HepG2 (cell line): ENCODE measurements at regions not wholly inside any gene's neighbourhood (a gene's known extent, or its start where the extent isn't known, plus 50 kb on each side); places are given as distances from the start of the nearest gene placed in this dataset.

Experiments
- ATAC-seq: fragments of 200-7000 bp; cut with Tn5 transposase; 3 replicates; pipeline ENCODE4 v1.9.1; 2020; ENCODE audit warnings: mild to moderate bottlenecking, moderate library complexity
- BruUV-seq: library from RNA; stranded (reverse); fragments of 400-500 nt; replicated peaks from 2 replicates; lab custom pipeline; 2021; lab: Mats Ljungman, UMichigan
- CTCF ChIA-PET: fragments of 300-600 bp; formaldehyde crosslinking; extraction: SDS; loops from one replicate; lab custom pipeline; 2021; ENCODE audit warnings: low total read pairs, inconsistent platforms, low intra/inter-chr PET ratio; lab: Yijun Ruan, JAX
- POLR2A ChIA-PET: fragments of 350-600 bp; sonication (Branson Sonifier 250); formaldehyde crosslinking; loops from one replicate; lab custom pipeline; 2020; ENCODE audit warnings: antibody characterized with exemption, inconsistent platforms; lab: Yijun Ruan, JAX
- DNase-seq: peaks from one replicate; pipeline ENCODE4 v3.0.0-alpha.2; 2015; ENCODE audit warnings: low spot score
- FAIRE-seq: peaks from 3 replicates; lab custom pipeline; 2011; peaks lifted over from hg19 to GRCh38; lab: Jason Lieb, UNC
- H2AFZ ChIP-seq: one replicate; pipeline ENCODE4 v1.6.1; 2011; ENCODE audit warnings: low read length, inconsistent platforms
- H3K27ac ChIP-seq: fragments of 300-600 bp; 3 replicates; pipeline ENCODE4 v1.8.0; 2011; ENCODE audit warnings: mixed run types, mild to moderate bottlenecking, mixed read lengths, low read length, inconsistent platforms; ENCODE audit not compliant: insufficient read depth; ENCODE audit errors: extremely low read length
- H3K27me3 ChIP-seq, 2 experiments: fragments of 200-600 bp in 1 of 2; 2 replicates in 1 of 2; 3 replicates in 1 of 2; pipeline versions ENCODE4 v1.6.0 to v1.8.0; 2011; ENCODE audit warnings: low read length in 2 of 2, mild to moderate bottlenecking in 2 of 2, moderate library complexity in 2 of 2, inconsistent platforms in 1 of 2; ENCODE audit not compliant: insufficient read depth in 2 of 2, control insufficient read depth in 1 of 2
- H3K36me3 ChIP-seq, 2 experiments: fragments of 200-600 bp in 1 of 2; replicated peaks in 1 of 2; 2 replicates in 1 of 2; 3 replicates in 1 of 2; pipeline versions ENCODE4 v1.5.1 to v1.8.0; 2011; ENCODE audit warnings: low read length in 2 of 2, inconsistent platforms in 1 of 2; ENCODE audit not compliant: insufficient read depth in 2 of 2, control insufficient read depth in 1 of 2
- H3K4me1 ChIP-seq: 2 replicates; pipeline ENCODE4 v1.5.1; 2012; ENCODE audit warnings: low read length, inconsistent platforms; ENCODE audit not compliant: insufficient read depth
- H3K4me2 ChIP-seq: 2 replicates; pipeline ENCODE4 v1.6.0; 2011; ENCODE audit warnings: low read depth, low read length, inconsistent platforms
- H3K4me3 ChIP-seq, 3 experiments: fragments of 200-600 bp in 1 of 3; sonication (generic), shearing (Covaris generic) in 1 of 3; replicated peaks in 1 of 3; 2 replicates each; pipeline ENCODE4 v1.5.1; 2011 to 2016; ENCODE audit warnings: low read length in 3 of 3, inconsistent platforms in 2 of 3, low read depth in 2 of 3, mild to moderate bottlenecking in 2 of 3, control low read depth in 1 of 3, mixed read lengths in 1 of 3; ENCODE audit not compliant: insufficient read depth in 1 of 3
- H3K79me2 ChIP-seq: one replicate; pipeline ENCODE4 v1.6.1; 2011; ENCODE audit warnings: low read length, inconsistent platforms; ENCODE audit not compliant: insufficient read depth
- H3K9ac ChIP-seq: 2 replicates; pipeline ENCODE4 v1.6.0; 2011; ENCODE audit warnings: mild to moderate bottlenecking, low read depth, low read length, inconsistent platforms; ENCODE audit not compliant: insufficient read depth
- H3K9me3 ChIP-seq: 2 replicates; pipeline ENCODE4 v1.5.1; 2012; ENCODE audit warnings: mild to moderate bottlenecking, low read length
- H4K20me1 ChIP-seq: 2 replicates; pipeline ENCODE4 v1.6.0; 2011; ENCODE audit warnings: inconsistent platforms, mild to moderate bottlenecking, low read length, moderate library complexity; ENCODE audit not compliant: insufficient read depth
- ATF7 ChIP-seq, 2 experiments: fragments of 450-650 bp in 1 of 2; sonication (generic) in 1 of 2; formaldehyde crosslinking in 1 of 2; IDR thresholded peaks; 2 replicates each; pipeline versions ENCODE4 v1.4.0 to v1.6.1; 2016 to 2020; ENCODE audit warnings: antibody characterized with exemption in 1 of 2, mild to moderate bottlenecking in 1 of 2, missing genetic modification reagents in 1 of 2
- SRF ChIP-seq: IDR thresholded peaks from 2 replicates; pipeline ENCODE4 v1.6.1; 2011; ENCODE audit warnings: mild to moderate bottlenecking, low read depth, low read length, moderate library complexity
- WGBS: methylation state at CpG from one replicate; pipeline ENCODE4 v1.1.6; 2017; ENCODE audit warnings: low lambda C conversion rate; 5-methylcytosine and 5-hydroxymethylcytosine counted together
- in situ Hi-C: cut with HindIII; loops from 2 replicates; pipeline ENCODE4 v1.10.0; 2017; ENCODE audit warnings: low pct_unique_long_range_greater_than_20kb; ENCODE audit not compliant: extremely low pct_ligation_motif_present
- intact Hi-C: fragments of 100-400 bp; cut with micrococcal nuclease; formaldehyde crosslinking; loops from one replicate; pipeline ENCODE4 v1.10.0; 2022; ENCODE audit not compliant: unreplicated experiment

DNA sequence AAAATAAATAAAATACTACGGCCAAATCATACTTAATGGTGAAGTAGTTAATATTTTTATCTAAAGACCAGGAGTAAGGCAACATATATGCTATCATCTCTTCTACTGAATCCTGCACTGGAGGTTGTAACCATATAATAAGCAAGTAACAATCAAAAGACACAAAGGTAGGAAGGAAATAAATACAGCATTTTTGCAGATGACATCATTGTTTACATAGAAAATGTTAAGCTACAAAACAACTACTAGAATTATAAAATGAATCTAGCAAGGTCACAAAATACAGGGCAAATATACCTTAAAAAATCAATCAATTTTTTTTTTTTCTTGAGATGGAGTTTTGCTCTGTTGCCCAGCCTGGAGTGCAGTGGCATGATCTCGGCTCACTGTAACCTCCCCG is 51.6 kb upstream of the BDKRB2 start:
- CTCF ChIA-PET, result no interaction called here
- Histone ChIP-seq H3K4me3 (no peak overlapping the region), H3K9ac (no peak overlapping the region), H3K27me3 (no peaks in the 10 kb centered on the region), H2AFZ (no peak overlapping the region), H4K20me1 (no peaks in the 10 kb centered on the region), H3K9me3 (no peaks in the 10 kb centered on the region), H3K4me1 (no peaks in the 10 kb centered on the region), H3K4me2 (no peak overlapping the region), H3K27ac (no peak overlapping the region), H3K36me3 (no peaks in the 10 kb centered on the region), H3K79me2 (no peaks in the 10 kb centered on the region)
- DNase-seq, result no peak
- WGBS, result 6% methylated on average over 3 of the region's 3 CpGs
- in situ Hi-C loops, result no loop called here
- no peak for FAIRE-seq
- ATAC-seq, result no peak
- BruUV-seq, result no TSS peak
- POLR2A ChIA-PET, result no interaction called here
- no peak for TF ChIP-seq SRF
- TF ChIP-seq ATF7 (IDR thresholded peaks at IDR 0.05), result peak; percentile 72
- no peak for TF ChIP-seq ATF7 (CRISPR knock-in tag; IDR thresholded peaks at IDR 0.05)
- TF ChIP-seq, all 625 proteins: peak for 1
- intact Hi-C loops, result no loop called here
